ENCODE measurements at regions not wholly inside any gene's neighbourhood (a gene's known extent, or its start where the extent isn't known, plus 50 kb on each side); places are given as distances from the start of the nearest gene placed in this dataset.

DNA sequence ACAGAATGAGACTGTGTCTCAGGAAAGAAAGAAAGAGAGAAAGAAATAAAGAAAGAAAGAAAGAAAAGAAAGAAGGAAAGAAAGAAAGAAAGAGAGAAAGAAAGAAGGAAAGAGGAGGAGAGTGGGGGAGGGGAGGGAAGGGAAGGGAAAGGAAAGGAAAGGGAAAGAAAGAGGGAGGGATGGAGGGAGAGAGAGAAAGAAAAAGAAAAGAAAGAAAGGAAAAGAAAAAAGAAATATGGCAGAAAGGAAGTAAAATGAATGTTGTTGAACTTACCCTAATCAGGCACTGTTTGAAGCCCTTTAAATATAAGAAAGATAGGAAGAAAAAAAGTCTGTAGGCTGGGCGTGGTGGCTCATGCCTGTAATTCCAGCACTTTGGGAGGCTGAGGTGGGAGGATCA lies 276.1 kb downstream of the INSC start:
- DNase-seq = no peak

DNA sequence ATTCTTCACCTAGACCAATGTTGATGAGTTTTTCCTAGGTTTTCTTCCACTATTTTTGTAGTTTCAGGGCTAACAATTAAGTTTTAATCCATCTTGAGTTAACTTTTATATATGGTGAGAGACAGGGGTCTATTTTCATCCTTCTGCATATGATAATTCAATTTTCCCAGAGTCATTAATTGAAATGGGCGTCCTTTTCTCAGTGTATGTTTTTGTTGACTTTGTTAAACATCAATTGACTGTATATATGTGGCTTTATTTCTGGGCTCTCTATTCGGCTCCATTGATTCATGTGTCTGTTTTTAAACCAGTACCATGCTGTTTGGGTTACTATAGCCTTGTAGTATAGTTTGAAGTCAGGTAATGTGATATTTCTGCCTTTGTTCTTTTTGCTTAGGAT lies 282.1 kb downstream of the INSC start:
- no peak for DNase-seq

DNA sequence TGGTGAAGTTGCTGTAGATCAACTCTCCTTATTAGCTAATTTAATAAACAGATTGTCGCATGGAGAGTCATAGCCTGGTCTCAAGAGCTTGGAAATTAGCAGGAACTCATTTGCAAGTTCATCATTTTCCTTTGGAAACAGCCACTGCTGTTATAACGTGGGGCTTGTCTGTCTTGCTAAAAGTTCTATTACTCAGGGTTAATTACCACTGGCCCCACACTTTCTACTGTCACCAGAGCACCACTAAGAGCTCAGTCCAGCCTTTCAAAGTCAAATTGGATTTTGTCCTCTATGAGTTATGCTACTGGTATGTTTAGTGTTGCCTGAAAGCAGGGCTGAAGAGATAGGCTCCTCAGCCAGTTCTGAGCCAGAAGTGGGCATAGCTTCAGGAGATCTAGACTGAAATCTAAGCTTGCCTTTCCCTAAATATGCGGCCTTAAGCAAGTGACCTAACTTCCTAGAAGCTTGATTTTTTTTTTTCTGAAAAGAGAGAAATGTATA lies 292.2 kb downstream of the INSC start:
- no peak for DNase-seq

DNA sequence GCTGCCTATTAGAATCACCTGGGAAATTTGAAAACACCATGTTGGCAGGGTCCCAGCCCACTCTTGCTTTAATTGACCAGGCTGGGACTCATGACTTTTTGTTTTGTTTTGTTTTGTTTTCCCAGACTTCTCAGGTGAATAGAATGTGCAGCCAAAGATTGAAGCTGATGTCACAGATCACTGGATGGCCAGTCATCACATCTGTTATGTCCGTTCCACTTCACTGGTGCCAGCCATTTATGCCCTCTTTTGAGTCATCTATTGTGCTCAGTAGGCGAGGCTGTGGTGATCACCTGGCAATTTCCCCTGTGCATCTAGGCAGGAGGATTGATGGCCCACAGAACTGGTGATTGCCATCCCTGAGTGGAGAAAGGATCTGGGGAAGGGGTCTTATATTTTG lies 297.3 kb downstream of the INSC start:
- DNase-seq = no peak

DNA sequence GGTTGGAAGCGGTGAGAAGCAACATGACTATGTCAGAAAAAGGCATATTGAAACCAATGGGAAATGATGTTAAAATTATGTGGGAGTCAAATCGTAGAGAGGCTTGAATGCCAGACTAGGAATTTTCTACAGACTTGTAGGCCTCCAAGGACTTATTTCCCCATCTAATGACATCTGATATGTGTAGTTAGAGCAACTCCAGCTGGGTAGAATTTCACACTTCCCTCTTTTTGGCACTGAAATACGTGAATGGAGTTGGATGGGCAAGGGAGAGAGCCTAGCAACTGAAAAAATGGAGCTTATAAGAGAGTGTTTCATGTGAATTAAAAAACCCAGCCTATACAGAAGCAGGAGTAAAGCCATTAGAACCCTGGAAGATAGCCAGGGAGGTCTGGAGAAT lies 304.2 kb downstream of the INSC start:
- no peak for DNase-seq

DNA sequence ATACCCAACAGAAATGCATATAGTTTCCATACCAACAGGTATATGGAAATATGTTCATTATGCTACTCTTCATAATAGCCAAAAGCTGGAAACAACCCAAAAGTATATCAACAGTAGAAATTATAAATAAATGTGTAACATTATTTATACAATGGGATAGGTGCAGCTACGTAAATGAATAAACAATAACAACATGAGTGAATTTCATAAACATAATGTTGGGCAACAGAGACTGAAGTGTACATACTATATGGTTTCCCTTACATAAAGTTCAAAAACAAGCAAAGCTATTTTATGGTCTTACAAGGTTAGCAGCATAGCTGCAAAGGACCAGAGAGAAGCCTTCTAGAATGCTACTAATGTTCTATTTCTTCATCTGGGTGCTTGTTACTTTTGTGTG lies 305.0 kb downstream of the INSC start:
- DNase-seq = no peak

DNA sequence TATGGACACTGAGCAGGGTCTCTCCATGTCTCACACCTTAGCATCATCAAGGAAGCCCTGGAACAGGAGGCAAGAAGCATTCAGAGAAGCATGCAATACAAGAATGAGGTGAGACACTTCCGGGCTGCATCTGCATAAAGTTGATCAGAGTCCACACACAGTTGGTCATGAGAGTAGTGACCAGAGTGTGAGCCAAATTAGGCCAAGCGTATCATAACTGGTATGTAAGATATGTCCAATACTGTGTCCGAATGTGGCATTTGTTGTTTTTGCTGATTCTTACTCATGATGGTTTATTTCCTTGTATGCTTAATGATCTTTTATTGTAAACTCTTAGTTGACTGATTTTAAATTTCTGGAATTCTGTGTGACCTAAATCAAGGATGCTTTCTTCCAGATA lies 315.7 kb downstream of the INSC start:
- no peak for DNase-seq

DNA sequence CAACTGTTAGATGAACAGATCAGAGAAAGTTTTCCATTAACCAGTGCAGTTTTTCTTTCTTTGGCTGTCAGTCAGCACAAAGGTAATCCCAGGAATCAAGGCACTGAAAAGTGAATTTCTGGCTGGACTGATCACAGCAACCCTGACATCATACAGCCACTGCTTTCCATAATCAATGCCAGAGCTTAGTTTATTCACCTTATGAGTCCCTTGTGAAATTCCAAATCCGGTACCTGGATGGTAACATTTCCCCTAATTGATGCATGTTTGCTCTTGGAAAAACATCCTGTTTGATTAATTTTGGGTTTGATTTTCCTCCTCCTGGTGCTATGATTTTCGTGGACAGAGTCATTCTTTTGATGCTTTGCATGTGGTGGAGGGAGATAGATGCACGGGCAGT lies 319.8 kb downstream of the INSC start:
- no peak for DNase-seq

DNA sequence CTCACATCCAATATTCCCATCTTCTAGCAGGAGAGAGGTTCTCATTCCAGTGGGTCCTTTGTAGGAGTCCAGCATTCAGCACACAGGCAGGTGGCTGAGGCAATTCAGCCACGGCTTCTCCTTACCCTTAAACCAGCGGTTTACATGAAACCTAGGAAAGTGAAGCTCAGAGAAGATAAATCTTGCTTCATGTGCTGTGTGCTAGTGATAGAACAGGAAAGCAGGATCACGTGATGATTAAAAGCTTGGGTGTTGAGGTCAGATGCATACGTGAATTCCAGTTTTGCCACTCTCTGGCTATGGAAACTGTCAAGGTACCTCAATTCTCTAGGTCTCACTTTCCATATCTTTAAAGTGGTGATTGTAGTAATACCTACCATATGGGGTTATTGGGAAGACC lies 331.6 kb downstream of the INSC start:
- DNase-seq = no peak

DNA sequence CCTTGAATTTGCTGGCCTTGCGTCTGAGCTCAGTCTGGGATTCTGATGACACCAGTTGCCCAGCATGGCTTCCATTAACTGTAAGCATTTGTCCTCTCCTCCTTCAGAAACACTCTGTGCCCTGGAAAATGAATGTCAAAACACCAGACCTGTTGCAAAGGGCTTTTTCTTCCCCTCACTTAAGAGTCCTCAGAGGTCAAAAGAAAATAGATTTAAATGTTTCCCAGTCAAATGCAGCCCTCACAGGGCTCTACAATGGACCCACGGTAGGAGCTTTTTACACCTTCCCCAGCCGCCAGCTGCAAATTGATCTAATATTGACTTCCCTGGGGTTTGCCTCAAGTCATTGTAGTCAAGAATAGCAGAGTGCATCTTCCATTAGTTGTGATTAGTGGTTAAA lies 332.2 kb downstream of the INSC start:
- no peak for DNase-seq

DNA sequence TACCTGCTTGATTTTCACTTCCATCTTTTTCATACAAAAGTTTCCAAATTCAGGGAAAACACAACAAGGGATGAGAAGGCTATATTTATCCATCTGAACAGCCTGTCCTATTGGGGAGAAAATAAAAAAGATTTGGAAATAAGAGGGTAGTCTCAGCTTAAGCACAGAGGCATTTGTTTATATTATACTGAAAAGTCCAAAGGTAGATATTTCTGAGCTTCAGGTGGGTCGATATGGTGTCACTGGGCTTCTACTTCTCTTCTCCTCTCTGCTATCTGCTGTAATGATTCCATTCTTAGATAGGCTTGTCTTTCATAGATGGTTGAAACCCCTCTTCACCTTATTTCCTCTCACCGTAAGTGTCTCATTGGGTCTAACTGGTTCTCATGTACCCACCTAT lies 337.0 kb downstream of the INSC start:
- DNase-seq = no peak

DNA sequence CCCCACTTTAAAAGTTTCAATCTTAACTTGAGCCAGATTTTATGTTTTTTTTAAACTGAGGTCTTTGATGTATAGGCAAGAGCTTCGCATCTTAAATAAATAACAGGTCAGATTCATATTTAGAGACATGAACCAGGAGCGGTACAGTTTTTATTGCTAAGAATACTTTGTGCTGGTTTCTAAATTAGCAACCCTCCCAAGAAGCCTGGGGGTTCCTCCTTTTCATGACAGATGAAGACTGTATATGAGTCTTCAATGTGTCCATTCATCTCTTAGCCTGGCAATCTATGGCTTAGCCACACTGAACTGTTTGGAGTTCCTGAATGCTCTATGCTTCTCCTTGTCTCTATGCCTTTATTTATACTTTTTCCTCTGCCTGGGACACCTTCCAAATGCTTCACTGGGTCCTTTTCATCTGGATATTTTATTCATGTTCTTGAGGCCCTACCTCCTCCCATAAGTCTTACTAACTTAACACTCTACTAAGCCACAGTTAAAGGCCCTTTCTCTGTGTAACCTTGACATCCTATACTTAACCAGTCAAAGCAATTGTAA lies 338.6 kb downstream of the INSC start:
- DNase-seq = no peak

DNA sequence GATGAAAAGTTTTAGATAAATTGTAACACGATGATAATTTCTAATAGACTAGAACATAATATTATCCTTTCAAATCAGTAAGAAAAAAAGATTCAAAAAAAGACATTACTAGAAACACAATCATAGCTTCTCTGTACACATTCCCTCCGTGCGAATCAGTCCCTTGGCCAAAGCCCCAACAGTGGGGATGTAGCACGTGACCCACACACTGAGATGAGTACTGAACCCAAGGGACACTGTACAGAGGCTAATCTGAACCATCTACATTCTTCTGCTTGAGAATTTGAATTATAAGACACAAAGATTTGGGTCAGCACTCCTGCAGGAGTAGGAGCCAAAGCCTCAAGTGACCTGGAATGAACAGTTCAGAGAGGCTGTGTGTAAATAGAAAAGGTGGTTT lies 353.7 kb downstream of the INSC start:
- DNase-seq = no peak

DNA sequence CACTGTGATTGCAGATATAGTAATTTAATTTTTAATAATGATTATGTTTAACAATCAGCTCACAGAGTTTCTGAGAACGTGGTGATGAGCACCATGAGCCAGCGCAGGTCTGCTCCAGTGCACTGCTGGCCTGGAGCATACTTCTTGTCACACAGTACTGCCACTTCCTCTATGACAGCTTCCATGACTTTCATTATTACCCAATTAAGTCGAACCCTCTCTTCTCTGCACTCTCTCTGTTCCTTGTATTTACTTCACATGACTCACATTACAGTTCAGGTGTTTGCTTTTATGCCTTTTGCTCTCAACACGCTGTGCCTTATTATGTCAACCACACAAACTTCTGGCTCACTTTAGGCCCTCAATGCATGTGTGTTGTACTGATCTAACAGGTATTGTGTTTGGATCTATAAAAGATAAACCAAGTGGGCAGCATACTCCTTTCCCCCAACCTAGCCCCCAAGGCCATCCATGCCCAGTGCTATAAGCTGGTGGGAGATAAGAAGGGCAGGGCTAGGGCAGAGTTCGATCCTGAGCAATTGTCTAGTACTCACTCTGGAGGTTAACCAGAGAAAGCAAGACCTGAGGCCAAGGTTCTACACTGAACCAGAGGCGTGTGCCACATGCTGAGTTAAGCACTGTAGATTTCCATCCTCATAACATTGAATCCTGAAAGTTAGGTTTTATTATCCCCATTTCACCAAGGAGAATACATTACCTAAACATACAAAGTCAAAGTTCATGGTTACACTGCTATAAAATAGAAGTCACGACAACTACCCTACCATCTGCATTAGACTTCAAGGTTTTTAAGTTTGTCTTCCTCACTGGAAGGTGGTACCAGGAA lies 356.5 kb downstream of the INSC start:
- DNase-seq = no peak

DNA sequence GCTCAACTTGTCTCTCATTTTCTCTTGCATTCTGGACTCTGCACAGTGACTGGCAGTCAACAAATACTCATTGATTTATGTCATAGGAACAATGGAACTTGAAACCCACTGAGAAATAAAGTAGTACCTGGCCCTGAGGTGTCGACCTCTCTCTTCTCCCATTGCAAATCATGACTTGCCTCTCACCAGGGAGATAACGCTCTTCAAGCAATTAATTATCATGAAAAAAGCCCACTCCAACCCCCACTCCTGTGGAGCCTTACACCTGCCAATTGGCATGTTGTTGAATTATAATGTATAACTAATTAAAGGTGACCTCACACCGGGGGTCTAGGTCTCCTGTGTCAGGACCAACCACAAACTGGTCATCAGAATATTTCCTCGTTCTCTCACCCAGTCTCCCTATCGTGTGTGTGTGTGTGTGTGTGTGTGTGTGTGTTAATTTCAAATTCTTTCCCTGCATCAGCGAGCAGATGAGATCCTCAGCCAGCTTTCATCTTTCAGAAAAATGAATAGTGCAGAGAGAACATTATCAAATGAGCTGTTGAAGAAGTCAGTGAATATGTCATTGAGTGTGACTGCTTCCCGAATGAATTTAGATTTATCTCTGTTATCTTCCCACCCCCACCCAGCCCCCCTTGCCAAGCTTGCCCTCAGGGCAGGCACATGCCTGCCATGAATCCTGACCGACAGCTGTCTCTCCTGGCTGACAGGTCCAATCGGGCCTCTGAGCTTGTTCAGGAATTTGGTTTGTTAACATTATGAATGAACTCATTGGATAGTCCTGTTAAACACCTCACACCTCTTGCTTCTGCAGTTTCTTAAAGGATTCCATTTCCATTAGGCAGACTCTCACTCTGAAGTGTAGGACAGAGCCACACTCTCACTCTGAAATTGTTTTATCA lies 357.4 kb downstream of the INSC start:
- DNase-seq = no peak

DNA sequence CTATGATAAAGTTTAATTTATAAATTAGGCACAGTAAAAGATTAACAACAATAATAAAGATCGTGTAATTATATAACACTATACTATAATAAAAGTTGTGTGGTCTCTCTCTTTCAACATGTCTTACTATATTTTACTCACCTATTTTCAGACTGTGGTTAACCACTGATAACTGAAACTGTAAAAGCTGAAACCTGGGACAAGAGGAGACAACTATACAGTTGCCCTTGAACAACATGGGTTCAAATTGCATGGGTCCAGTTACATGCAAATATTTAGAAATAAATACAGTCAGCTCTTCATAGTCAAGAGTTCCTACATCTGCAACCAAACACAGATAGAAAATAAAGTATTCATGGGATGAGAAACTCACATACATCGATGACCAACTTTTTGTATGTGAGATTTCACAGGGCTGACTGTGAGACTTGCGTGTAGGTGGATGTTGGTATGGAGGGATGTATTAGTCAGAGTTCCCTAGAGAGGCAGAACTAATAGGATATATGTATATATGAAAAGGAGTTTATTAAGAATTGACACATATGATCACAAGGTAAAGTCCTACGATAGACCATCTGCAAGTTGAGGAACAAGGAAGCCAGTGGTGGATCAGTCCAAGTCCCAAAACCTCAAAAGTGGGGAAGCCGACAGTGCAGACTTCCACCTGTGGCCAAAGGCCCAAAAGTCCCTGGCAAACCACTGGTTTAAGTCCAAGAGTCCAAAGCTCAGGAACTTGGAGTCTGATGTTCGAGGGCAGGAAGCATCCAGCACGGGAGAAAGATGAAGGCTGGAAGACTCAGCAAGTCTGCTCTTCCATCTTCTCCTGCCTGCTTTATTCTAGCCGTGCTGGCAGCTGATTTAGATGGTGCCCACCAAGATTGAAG lies 359.5 kb downstream of the INSC start:
- no peak for DNase-seq

DNA sequence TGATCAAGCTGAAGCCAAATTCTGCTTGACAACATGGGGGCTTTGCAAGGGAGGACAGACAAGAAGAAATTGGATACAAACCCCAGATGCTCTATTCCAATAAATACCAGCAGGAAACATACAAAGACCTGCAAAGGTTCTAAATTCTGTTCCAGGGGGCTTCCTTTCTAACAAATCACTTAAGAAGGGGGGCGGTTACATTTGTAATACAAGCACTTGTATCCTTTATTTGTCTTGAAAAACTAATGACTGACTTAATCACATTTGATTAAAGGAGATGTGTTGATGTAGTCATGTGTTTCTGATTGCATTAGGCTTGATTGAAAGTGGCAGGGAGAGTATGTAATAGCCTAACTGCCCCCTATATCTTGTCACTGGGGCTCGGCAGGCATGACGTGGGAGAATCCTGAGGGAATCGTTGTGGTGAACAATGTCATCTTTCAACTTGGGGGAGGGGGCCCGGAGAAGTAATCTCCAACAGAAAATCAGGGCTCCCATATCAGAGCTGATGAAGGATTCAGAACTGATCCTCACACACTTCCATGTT lies 361.7 kb downstream of the INSC start:
- no peak for DNase-seq

DNA sequence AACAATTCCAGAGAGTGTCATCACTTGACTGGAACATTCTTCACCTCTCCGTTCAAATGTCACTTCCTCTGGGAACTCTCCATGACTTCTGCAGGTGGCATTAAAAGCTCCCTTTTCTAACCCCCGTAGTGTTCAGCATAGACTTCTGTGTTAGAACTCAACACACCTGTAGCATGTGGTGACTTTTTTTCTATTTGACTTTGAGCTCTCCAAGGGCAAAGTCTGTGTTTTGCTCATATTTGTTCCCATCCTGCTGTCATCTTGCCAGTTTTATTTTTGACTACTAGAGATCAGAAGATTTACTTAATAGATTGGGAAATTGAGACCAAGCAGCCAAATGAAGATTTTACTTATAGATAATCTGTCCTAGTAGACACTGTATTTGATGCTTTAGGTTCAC lies 367.1 kb downstream of the INSC start:
- DNase-seq = no peak

DNA sequence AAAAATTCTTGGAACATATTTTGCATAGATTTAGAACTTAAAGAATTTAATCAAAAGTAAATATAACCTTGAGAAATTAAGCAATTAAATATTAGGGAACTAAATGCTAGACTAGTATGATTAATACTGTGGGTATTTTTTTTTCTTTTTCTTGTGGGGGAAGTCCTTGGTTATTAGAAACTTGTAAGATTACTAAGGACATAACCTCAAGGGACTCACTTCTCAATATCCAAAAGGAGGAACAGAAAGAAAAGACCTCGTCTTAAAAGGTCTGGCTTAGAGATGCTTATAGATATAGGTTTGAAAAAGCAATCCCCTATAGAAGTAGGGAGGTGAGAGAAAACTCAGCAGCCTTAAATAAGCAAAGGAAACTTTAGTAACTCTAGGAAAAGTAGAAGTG lies 368.5 kb downstream of the INSC start:
- no peak for DNase-seq

DNA sequence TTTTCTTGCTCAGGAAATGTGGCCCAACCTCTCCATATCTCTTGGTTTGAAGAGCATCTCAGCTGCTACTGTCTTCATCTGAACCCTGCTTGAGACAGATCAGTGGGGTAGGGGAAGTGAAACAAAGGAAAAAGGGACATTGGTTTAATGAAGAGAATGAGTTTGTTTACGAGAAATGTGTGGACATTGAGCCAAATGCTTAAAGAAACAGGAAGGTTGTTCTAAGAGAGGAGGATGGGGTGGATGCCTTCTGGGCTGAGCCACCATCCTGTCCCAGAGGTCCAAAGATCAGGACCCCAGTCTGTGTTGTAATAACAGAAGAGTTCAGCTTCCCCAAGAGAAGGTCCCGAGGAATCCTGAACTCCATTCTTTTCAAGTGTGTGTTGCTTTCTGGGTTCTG lies 369.7 kb downstream of the INSC start:
- no peak for DNase-seq

DNA sequence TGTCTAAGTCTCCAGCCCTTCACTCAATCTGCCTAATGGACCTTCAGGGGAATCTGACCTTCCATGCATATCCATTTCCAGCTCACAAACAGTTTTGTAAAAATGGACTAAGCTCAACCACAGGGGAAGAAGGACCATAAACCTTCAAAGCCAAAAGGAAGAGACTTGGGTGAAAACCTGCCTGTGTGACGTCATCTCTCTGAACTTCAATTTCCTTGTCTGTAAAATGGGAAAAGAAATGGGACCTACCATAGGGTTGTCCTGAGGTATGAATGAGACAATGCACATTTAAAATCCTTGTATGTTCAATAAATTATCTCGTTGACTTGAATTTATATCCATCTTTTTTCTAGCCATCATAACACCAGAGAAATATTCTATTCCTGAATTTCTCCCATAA lies 370.7 kb downstream of the INSC start:
- DNase-seq = no peak

DNA sequence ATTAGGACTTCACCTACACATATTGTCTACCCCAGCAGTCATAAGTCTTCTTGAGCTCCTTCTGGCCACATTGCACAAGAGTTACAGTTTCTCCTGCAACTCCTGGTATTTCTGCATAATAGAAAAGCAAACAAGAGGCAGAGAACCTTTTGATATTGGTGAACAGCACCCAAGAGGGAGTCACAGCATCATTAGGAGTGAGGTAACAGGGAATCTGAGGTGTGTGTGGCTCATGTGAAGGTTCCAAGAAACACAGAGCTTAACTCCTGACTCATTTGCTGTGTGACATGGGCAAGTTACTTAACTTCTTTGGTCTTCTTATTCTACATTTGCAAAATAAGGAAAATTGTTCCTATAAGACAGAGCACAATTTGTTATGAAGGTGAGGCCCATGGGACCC lies 374.6 kb downstream of the INSC start:
- DNase-seq = no peak

All from activated CD8-positive, alpha-beta memory T cell treated with anti-CD3 and anti-CD28 coated beads, Interleukin-2, amount 50 U/mL, for 4 hours (primary cell).